DND-41 (cell line): ENCODE measurements at regions not wholly inside any gene's neighbourhood (a gene's known extent, or its start where the extent isn't known, plus 50 kb on each side); places are given as distances from the start of the nearest gene placed in this dataset.

ENCODE experiments used
- EZH2 ChIP-seq: IDR thresholded peaks from 3 replicates; pipeline ENCODE4 v1.6.1; 2012; ENCODE audit warnings: borderline replicate concordance, low read depth, mild to moderate bottlenecking, moderate library complexity, low read length, inconsistent platforms; ENCODE audit not compliant: severe bottlenecking
- TF ChIP-seq, protein P1 (sequence below): IDR thresholded peaks from 2 replicates; pipeline ENCODE4 v1.5.1; 2012; ENCODE audit warnings: borderline replicate concordance, low read length, moderate library complexity, mild to moderate bottlenecking; ENCODE audit not compliant: poor library complexity, severe bottlenecking; ENCODE audit errors: extremely low read depth

DNA sequence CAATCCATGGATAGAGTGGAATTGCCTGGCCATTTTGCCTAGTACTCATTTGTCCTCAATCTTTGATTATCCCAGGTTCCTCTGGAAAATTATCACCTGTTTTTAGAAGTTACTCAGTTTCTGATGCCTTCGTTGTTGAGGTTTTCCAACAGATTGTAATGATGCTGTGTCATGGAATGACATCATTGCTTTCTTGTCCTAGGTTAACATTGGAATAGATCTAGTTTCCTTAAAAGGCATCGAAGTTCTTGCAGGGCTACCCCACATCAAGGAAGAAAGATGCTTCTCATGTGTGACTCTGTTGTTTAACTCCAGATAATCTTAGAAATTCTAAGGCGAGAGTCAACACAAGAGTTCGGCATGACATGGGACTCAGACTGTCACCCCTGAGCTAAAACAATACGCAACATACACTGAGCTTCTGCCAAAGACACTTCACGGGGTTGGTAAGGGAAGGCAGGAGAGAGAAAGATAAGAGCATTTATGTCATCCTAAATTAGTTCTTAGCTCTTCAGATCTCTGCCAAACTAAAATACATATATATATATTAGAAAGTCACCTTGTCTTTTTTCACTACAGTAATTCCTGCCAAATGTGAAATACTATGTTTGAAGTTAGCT is 293.2 kb upstream of the WWC1 start:
- TF ChIP-seq, protein P1, sequence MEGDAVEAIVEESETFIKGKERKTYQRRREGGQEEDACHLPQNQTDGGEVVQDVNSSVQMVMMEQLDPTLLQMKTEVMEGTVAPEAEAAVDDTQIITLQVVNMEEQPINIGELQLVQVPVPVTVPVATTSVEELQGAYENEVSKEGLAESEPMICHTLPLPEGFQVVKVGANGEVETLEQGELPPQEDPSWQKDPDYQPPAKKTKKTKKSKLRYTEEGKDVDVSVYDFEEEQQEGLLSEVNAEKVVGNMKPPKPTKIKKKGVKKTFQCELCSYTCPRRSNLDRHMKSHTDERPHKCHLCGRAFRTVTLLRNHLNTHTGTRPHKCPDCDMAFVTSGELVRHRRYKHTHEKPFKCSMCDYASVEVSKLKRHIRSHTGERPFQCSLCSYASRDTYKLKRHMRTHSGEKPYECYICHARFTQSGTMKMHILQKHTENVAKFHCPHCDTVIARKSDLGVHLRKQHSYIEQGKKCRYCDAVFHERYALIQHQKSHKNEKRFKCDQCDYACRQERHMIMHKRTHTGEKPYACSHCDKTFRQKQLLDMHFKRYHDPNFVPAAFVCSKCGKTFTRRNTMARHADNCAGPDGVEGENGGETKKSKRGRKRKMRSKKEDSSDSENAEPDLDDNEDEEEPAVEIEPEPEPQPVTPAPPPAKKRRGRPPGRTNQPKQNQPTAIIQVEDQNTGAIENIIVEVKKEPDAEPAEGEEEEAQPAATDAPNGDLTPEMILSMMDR: no peak
- no peak for TF ChIP-seq EZH2
